OCI-LY7 (cell line): ENCODE measurements at regions not wholly inside any gene's neighbourhood (a gene's known extent, or its start where the extent isn't known, plus 50 kb on each side); places are given as distances from the start of the nearest gene placed in this dataset.

Source experiments
- BruUV-seq: library from RNA; stranded (reverse); fragments of 400-500 nt; replicated peaks from 2 replicates; lab custom pipeline; 2021; lab: Mats Ljungman, UMichigan
- CTCF ChIA-PET: fragments of 300-600 bp; sonication (Branson Sonifier 250); formaldehyde crosslinking; loops from one replicate; lab custom pipeline; 2022; ENCODE audit warnings: antibody characterized with exemption; ENCODE audit not compliant: unreplicated experiment; lab: Charles Lee
- POLR2A ChIA-PET: fragments of 300-600 bp; sonication (Branson Sonifier 250); formaldehyde crosslinking; loops from one replicate; lab custom pipeline; 2022; ENCODE audit warnings: antibody characterized with exemption; lab: Charles Lee
- DNase-seq: peaks from one replicate; pipeline ENCODE4 v3.0.0-alpha.2; 2015; ENCODE audit warnings: low spot score
- H2AFZ ChIP-seq: fragments of 200-600 bp; sonication (generic), shearing (Covaris generic); 2 replicates; pipeline ENCODE4 v1.6.1; 2014; ENCODE audit warnings: mild to moderate bottlenecking, antibody characterized with exemption, low read length, moderate library complexity
- H3K27ac ChIP-seq: fragments of 200-600 bp; sonication (generic); 2 replicates; pipeline ENCODE4 v1.5.1; 2014; ENCODE audit warnings: mixed run types, low read depth, mild to moderate bottlenecking, moderate library complexity, low read length, inconsistent platforms; ENCODE audit not compliant: poor library complexity, severe bottlenecking
- H3K36me3 ChIP-seq: fragments of 200-600 bp; sonication (generic); 2 replicates; pipeline ENCODE4 v1.6.1; 2014; ENCODE audit warnings: mild to moderate bottlenecking, antibody characterized with exemption, low read length, moderate library complexity, mixed read lengths; ENCODE audit not compliant: insufficient read depth
- H3K4me1 ChIP-seq: fragments of 200-600 bp; sonication (generic); 2 replicates; pipeline ENCODE4 v1.5.1; 2014; ENCODE audit warnings: mild to moderate bottlenecking, low read length; ENCODE audit not compliant: insufficient read depth, poor library complexity, severe bottlenecking
- H3K4me2 ChIP-seq: fragments of 200-600 bp; sonication (generic); 2 replicates; pipeline ENCODE4 v1.6.1; 2014; ENCODE audit warnings: mild to moderate bottlenecking, low read length
- H3K4me3 ChIP-seq: fragments of 200-600 bp; sonication (generic); 2 replicates; pipeline ENCODE4 v1.5.1; 2014; ENCODE audit warnings: mild to moderate bottlenecking, low read depth, low read length; ENCODE audit not compliant: poor library complexity, severe bottlenecking
- H3K79me2 ChIP-seq: fragments of 200-600 bp; sonication (generic); 2 replicates; pipeline ENCODE4 v1.6.1; 2016; ENCODE audit warnings: low read depth, mild to moderate bottlenecking, low read length, moderate library complexity, mixed read lengths; ENCODE audit not compliant: insufficient read depth
- H3K9me2 ChIP-seq: fragments of 200-600 bp; sonication (generic); 2 replicates; pipeline ENCODE4 v1.6.1; 2016; ENCODE audit warnings: mild to moderate bottlenecking, low read length, mixed read lengths; ENCODE audit not compliant: insufficient read depth
- H3K9me3 ChIP-seq: fragments of 200-600 bp; sonication (generic); 2 replicates; pipeline ENCODE4 v1.6.1; 2014; ENCODE audit warnings: mild to moderate bottlenecking, mixed run types, low read length, mixed read lengths
- H4K20me1 ChIP-seq: fragments of 200-600 bp; sonication (generic); 2 replicates; pipeline ENCODE4 v1.6.1; 2014; ENCODE audit warnings: mild to moderate bottlenecking, antibody characterized with exemption, low read length, moderate library complexity, mixed read lengths; ENCODE audit not compliant: insufficient read depth
- EZH2phosphoT487 ChIP-seq: fragments of 200-600 bp; sonication (generic); IDR thresholded peaks from 2 replicates; pipeline ENCODE4 v1.6.1; 2018; ENCODE audit warnings: low read depth, borderline replicate concordance, mild to moderate bottlenecking, mixed run types, antibody characterized with exemption, low read length, moderate library complexity, mixed read lengths
- intact Hi-C: fragments of 100-400 bp; cut with micrococcal nuclease; formaldehyde crosslinking; loops from one replicate; pipeline ENCODE4 v1.10.0; 2022; ENCODE audit not compliant: unreplicated experiment
- TF ChIP-seq, protein P1 (sequence below): fragments of 200-600 bp; sonication (generic); conservative IDR thresholded peaks from 2 replicates; pipeline ENCODE4 v1.5.1; 2014; ENCODE audit warnings: mild to moderate bottlenecking, antibody characterized with exemption, low read length, moderate library complexity, mixed read lengths

DNA sequence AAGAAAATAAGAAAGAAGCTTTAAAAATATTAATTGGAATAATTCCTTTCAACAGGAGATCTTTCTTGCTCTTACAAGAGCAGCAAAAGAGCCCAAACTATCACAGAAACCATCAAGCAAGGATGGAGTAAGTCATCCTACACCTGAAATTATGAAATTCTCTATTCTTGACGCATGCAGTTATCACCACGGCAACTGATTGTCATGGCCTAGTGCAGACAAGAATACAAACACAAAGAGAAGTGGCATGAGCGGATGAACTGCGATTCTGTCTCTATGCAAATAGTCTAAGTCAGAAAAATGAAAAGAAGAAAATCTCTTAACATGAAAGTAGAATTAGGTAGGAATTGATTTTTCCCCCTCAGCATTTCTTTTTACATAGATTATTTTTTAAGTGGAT, 54.8 kb upstream of the SLC35B4 start:
- no TSS peak for BruUV-seq
- no peak overlapping the region for H3K4me2 ChIP-seq
- intact Hi-C loops, result no loop called here
- no peaks in the 10 kb centered on the region for H4K20me1 ChIP-seq
- no peaks in the 10 kb centered on the region for H3K9me2 ChIP-seq
- no peak overlapping the region for H2AFZ ChIP-seq
- no peaks in the 10 kb centered on the region for H3K79me2 ChIP-seq
- no peak for DNase-seq
- TF ChIP-seq, protein P1, sequence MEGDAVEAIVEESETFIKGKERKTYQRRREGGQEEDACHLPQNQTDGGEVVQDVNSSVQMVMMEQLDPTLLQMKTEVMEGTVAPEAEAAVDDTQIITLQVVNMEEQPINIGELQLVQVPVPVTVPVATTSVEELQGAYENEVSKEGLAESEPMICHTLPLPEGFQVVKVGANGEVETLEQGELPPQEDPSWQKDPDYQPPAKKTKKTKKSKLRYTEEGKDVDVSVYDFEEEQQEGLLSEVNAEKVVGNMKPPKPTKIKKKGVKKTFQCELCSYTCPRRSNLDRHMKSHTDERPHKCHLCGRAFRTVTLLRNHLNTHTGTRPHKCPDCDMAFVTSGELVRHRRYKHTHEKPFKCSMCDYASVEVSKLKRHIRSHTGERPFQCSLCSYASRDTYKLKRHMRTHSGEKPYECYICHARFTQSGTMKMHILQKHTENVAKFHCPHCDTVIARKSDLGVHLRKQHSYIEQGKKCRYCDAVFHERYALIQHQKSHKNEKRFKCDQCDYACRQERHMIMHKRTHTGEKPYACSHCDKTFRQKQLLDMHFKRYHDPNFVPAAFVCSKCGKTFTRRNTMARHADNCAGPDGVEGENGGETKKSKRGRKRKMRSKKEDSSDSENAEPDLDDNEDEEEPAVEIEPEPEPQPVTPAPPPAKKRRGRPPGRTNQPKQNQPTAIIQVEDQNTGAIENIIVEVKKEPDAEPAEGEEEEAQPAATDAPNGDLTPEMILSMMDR, result no peak
- TF ChIP-seq EZH2phosphoT487, result no peak
- no peak overlapping the region for H3K27ac ChIP-seq
- H3K36me3 ChIP-seq, result no peaks in the 10 kb centered on the region
- ChIA-PET POLR2A (no interaction called here), CTCF (no interaction called here)
- no peaks in the 10 kb centered on the region for H3K4me1 ChIP-seq
- H3K9me3 ChIP-seq, result no peaks in the 10 kb centered on the region
- no peak overlapping the region for H3K4me3 ChIP-seq

- TF ChIP-seq EZH2phosphoT487, result no peak
- TF ChIP-seq, protein P1, result no peak
- H3K79me2 ChIP-seq, result no peaks in the 10 kb centered on the region
- H3K4me3 ChIP-seq, result no peak overlapping the region
- H3K4me2 ChIP-seq, result no peak overlapping the region
- no peaks in the 10 kb centered on the region for H3K4me1 ChIP-seq
- no peaks in the 10 kb centered on the region for H3K36me3 ChIP-seq
- no peaks in the 10 kb centered on the region for H3K9me3 ChIP-seq
- H4K20me1 ChIP-seq, result no peaks in the 10 kb centered on the region
- intact Hi-C loops, result no loop called here
- POLR2A ChIA-PET, result no interaction called here
- no peak overlapping the region for H3K27ac ChIP-seq
- no peak for DNase-seq
- no peak overlapping the region for H2AFZ ChIP-seq
- BruUV-seq, result no TSS peak
- CTCF ChIA-PET, result no interaction called here
- H3K9me2 ChIP-seq, result no peaks in the 10 kb centered on the region
Observed at GRCh38 chr7:134370135-134370534, 53.4 kb upstream of the SLC35B4 start.

GRCh38 chr7:134368851-134369544, 52.3 kb upstream of the SLC35B4 start:
- ChIA-PET CTCF (no interaction called here), POLR2A (no interaction called here)
- intact Hi-C loops, result no loop called here
- no peak overlapping the region for H3K27ac ChIP-seq
- no peak overlapping the region for H3K4me3 ChIP-seq
- DNase-seq, result no peak
- no peaks in the 10 kb centered on the region for H3K4me1 ChIP-seq
- no peak overlapping the region for H2AFZ ChIP-seq
- H3K9me3 ChIP-seq, result no peaks in the 10 kb centered on the region
- no TSS peak for BruUV-seq
- H4K20me1 ChIP-seq, result no peaks in the 10 kb centered on the region
- no peak overlapping the region for H3K4me2 ChIP-seq
- H3K36me3 ChIP-seq, result no peaks in the 10 kb centered on the region
- no peaks in the 10 kb centered on the region for H3K9me2 ChIP-seq
- H3K79me2 ChIP-seq, result no peaks in the 10 kb centered on the region
- no peak for TF ChIP-seq EZH2phosphoT487
- TF ChIP-seq, protein P1, result no peak
